Natural killer cell (primary cell): ENCODE measurements at regions not wholly inside any gene's neighbourhood (a gene's known extent, or its start where the extent isn't known, plus 50 kb on each side); places are given as distances from the start of the nearest gene placed in this dataset.

Source experiments
- ATAC-seq, 3 donors: fragments of 150-1000 bp in 2 of 3; fragments of 200-7000 bp in 1 of 3; cut with Tn5 transposase; 1 replicate in 1 of 3; 2 replicates in 2 of 3; pipeline ENCODE4 v1.10.0; 2021; ENCODE audit warnings: mild to moderate bottlenecking in 2 of 3, moderate library complexity in 2 of 3
- DNase-seq, 2 donors: peaks; one replicate each; pipeline versions ENCODE4 v3.0.0 to v3.0.0-alpha.2; 2013 to 2021; ENCODE audit warnings: mixed read lengths in 1 of 2
- H3K27ac ChIP-seq: one replicate; pipeline ENCODE4 v1.5.1; 2013; ENCODE audit warnings: mild to moderate bottlenecking, low read length
- H3K27me3 ChIP-seq: one replicate; pipeline ENCODE4 v1.6.1; 2013; ENCODE audit warnings: low read length; ENCODE audit not compliant: control insufficient read depth, insufficient read depth
- H3K36me3 ChIP-seq: one replicate; pipeline ENCODE4 v1.6.1; 2013; ENCODE audit warnings: low read length; ENCODE audit not compliant: control insufficient read depth, insufficient read depth
- H3K4me1 ChIP-seq: one replicate; pipeline ENCODE4 v1.6.1; 2013; ENCODE audit warnings: low read length; ENCODE audit not compliant: control insufficient read depth, insufficient read depth
- H3K4me3 ChIP-seq: one replicate; pipeline ENCODE4 v1.5.1; 2013; ENCODE audit warnings: low read length
- H3K9me3 ChIP-seq: one replicate; pipeline ENCODE4 v1.6.1; 2013; ENCODE audit warnings: low read length; ENCODE audit not compliant: control insufficient read depth, insufficient read depth
- H3K27ac Mint-ChIP-seq, 2 donors: one replicate each; pipeline ENCODE4 v1.8.0; 2022; ENCODE audit warnings: mild to moderate bottlenecking in 2 of 2, mixed read lengths in 2 of 2, moderate library complexity in 1 of 2
- H3K27me3 Mint-ChIP-seq, 2 donors: one replicate each; pipeline ENCODE4 v1.8.0; 2022; ENCODE audit warnings: low read depth in 2 of 2, mixed read lengths in 2 of 2
- H3K36me3 Mint-ChIP-seq: one replicate; pipeline ENCODE4 v1.8.0; 2022; ENCODE audit warnings: mixed read lengths
- H3K4me1 Mint-ChIP-seq, 2 donors: one replicate each; pipeline ENCODE4 v1.8.0; 2022; ENCODE audit warnings: mixed read lengths in 2 of 2
- H3K4me3 Mint-ChIP-seq: one replicate; pipeline ENCODE4 v1.8.0; 2022; ENCODE audit warnings: mild to moderate bottlenecking, moderate library complexity, mixed read lengths
- H3K9me3 Mint-ChIP-seq, 2 donors: one replicate each; pipeline ENCODE4 v1.8.0; 2022; ENCODE audit warnings: mixed read lengths in 2 of 2
- WGBS: methylation state at CpG from one replicate; pipeline ENCODE4 v1.1.7; 2013; ENCODE audit warnings: missing lambda C conversion rate; ENCODE audit not compliant: insufficient coverage; 5-methylcytosine and 5-hydroxymethylcytosine counted together
- intact Hi-C: fragments of 100-400 bp; cut with micrococcal nuclease; formaldehyde crosslinking; loops from one replicate; pipeline ENCODE4 v1.14.2; 2022
- TF ChIP-seq, protein P1 (sequence below): fragments of 200-600 bp; IDR thresholded peaks from one replicate; pipeline ENCODE4 v1.8.0; 2022; ENCODE audit warnings: antibody characterized with exemption

DNA sequence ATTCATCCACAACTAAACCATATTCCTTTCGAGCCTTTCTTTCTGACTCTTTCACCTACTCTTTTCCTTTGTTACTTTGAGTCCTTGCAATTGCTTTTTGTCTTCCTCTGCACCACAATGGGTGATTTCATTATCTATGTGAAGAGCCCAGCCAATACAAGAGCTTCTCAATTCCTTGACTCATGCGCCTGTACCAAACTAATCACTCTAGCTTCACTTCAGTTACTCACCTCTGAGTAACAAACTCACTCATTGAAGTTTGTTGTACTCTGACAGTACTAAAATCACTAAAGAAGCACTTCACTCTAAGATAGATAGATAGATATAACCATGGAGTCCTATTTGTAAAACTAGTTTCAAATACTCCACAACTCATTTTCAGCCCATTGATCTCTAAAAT is 191.7 kb upstream of the EPHA5 start:
- intact Hi-C loops = no loop called here
- H3K36me3 Mint-ChIP-seq = no peaks in the 10 kb centered on the region
- Histone ChIP-seq H3K9me3 (no peaks in the 10 kb centered on the region), H3K4me3 (no peak overlapping the region), H3K36me3 (no peaks in the 10 kb centered on the region), H3K27ac (no peak overlapping the region), H3K4me1 (no peaks in the 10 kb centered on the region), H3K27me3 (no peaks in the 10 kb centered on the region)
- ATAC-seq (no peak), DNase-seq (no peak)
- H3K27me3 Mint-ChIP-seq = no peaks in the 10 kb centered on the region
- no peaks in the 10 kb centered on the region for H3K4me1 Mint-ChIP-seq
- WGBS = 77% methylated on average over 2 of the region's 2 CpGs
- H3K9me3 Mint-ChIP-seq = peaks cover 16 to 24% of the 10 kb centered on the region in 2 donors
- H3K4me3 Mint-ChIP-seq = no peak overlapping the region
- H3K27ac Mint-ChIP-seq = no peak overlapping the region
- TF ChIP-seq, protein P1, sequence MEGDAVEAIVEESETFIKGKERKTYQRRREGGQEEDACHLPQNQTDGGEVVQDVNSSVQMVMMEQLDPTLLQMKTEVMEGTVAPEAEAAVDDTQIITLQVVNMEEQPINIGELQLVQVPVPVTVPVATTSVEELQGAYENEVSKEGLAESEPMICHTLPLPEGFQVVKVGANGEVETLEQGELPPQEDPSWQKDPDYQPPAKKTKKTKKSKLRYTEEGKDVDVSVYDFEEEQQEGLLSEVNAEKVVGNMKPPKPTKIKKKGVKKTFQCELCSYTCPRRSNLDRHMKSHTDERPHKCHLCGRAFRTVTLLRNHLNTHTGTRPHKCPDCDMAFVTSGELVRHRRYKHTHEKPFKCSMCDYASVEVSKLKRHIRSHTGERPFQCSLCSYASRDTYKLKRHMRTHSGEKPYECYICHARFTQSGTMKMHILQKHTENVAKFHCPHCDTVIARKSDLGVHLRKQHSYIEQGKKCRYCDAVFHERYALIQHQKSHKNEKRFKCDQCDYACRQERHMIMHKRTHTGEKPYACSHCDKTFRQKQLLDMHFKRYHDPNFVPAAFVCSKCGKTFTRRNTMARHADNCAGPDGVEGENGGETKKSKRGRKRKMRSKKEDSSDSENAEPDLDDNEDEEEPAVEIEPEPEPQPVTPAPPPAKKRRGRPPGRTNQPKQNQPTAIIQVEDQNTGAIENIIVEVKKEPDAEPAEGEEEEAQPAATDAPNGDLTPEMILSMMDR = no peak

- no peaks in the 10 kb centered on the region for H3K36me3 ChIP-seq
- intact Hi-C loops = no loop called here
- no peak for ATAC-seq
- TF ChIP-seq, protein P1 = no peak
- Mint-ChIP-seq H3K27me3 (no peaks in the 10 kb centered on the region), H3K9me3 (peaks cover 10 to 17% of the 10 kb centered on the region in 2 donors), H3K4me1 (no peaks in the 10 kb centered on the region), H3K36me3 (no peaks in the 10 kb centered on the region), H3K27ac (no peak overlapping the region), H3K4me3 (no peak overlapping the region)
- WGBS = 84% methylated on average over 4 of the region's 4 CpGs
- no peak overlapping the region for H3K27ac ChIP-seq
- DNase-seq = no peak
- no peaks in the 10 kb centered on the region for H3K27me3 ChIP-seq
- H3K4me3 ChIP-seq = no peak overlapping the region
- H3K9me3 ChIP-seq = no peaks in the 10 kb centered on the region
- H3K4me1 ChIP-seq = no peaks in the 10 kb centered on the region
Observed at GRCh38 chr4:65845199-65845773, 175.0 kb upstream of the EPHA5 start.

GRCh38 chr4:65839164-65839931 is 169.1 kb upstream of the EPHA5 start:
- H3K36me3 Mint-ChIP-seq = no peaks in the 10 kb centered on the region
- 44% methylated on average over 1 of the region's 2 CpGs for WGBS
- Histone ChIP-seq H3K4me1 (no peaks in the 10 kb centered on the region), H3K36me3 (no peaks in the 10 kb centered on the region), H3K9me3 (no peaks in the 10 kb centered on the region), H3K4me3 (no peak overlapping the region), H3K27ac (no peak overlapping the region), H3K27me3 (no peaks in the 10 kb centered on the region)
- no peak overlapping the region for H3K4me3 Mint-ChIP-seq
- peaks cover 11 to 13% of the 10 kb centered on the region in 2 donors for H3K9me3 Mint-ChIP-seq
- no peaks in the 10 kb centered on the region for H3K4me1 Mint-ChIP-seq
- intact Hi-C loops = no loop called here
- TF ChIP-seq, protein P1 = no peak
- DNase-seq (no peak), ATAC-seq (no peak)
- no peaks in the 10 kb centered on the region for H3K27me3 Mint-ChIP-seq
- H3K27ac Mint-ChIP-seq = no peak overlapping the region

- DNase-seq (no peak), ATAC-seq (no peak)
- H3K27ac ChIP-seq = no peak overlapping the region
- TF ChIP-seq, protein P1 = no peak
- no peaks in the 10 kb centered on the region for H3K4me1 ChIP-seq
- H3K9me3 ChIP-seq = no peaks in the 10 kb centered on the region
- Mint-ChIP-seq H3K4me1 (no peaks in the 10 kb centered on the region), H3K36me3 (no peaks in the 10 kb centered on the region), H3K27ac (no peak overlapping the region), H3K9me3 (peaks cover 7 to 10% of the 10 kb centered on the region in 2 donors), H3K4me3 (no peak overlapping the region), H3K27me3 (no peaks in the 10 kb centered on the region)
- H3K36me3 ChIP-seq = no peaks in the 10 kb centered on the region
- no peaks in the 10 kb centered on the region for H3K27me3 ChIP-seq
- no peak overlapping the region for H3K4me3 ChIP-seq
- intact Hi-C loops = no loop called here
Observed at GRCh38 chr4:65834707-65835106, 164.4 kb upstream of the EPHA5 start.
